Activated T-cell treated with anti-CD3 and anti-CD28 coated beads, Interleukin-2, amount 50 U/mL, for 24 hours (primary cell): ENCODE measurements at regions not wholly inside any gene's neighbourhood (a gene's known extent, or its start where the extent isn't known, plus 50 kb on each side); places are given as distances from the start of the nearest gene placed in this dataset.

Source experiments
- DNase-seq: peaks from one replicate; pipeline ENCODE4 v3.0.0-alpha.2; 2020
- H3K27ac Mint-ChIP-seq: 2 replicates; pipeline ENCODE4 v1.8.0; 2020; ENCODE audit warnings: mild to moderate bottlenecking, mixed read lengths
- H3K27me3 Mint-ChIP-seq: 2 replicates; pipeline ENCODE4 v1.8.0; 2020; ENCODE audit warnings: mixed read lengths
- H3K36me3 Mint-ChIP-seq: 2 replicates; pipeline ENCODE4 v1.8.0; 2020; ENCODE audit warnings: low read depth, mixed read lengths
- H3K4me1 Mint-ChIP-seq: 2 replicates; pipeline ENCODE4 v1.8.0; 2020; ENCODE audit warnings: low read depth, mixed read lengths
- H3K4me3 Mint-ChIP-seq: 2 replicates; pipeline ENCODE4 v1.8.0; 2020; ENCODE audit warnings: mild to moderate bottlenecking, moderate library complexity, mixed read lengths
- H3K9me3 Mint-ChIP-seq: 2 replicates; pipeline ENCODE4 v1.8.0; 2020; ENCODE audit warnings: mixed read lengths

DNA sequence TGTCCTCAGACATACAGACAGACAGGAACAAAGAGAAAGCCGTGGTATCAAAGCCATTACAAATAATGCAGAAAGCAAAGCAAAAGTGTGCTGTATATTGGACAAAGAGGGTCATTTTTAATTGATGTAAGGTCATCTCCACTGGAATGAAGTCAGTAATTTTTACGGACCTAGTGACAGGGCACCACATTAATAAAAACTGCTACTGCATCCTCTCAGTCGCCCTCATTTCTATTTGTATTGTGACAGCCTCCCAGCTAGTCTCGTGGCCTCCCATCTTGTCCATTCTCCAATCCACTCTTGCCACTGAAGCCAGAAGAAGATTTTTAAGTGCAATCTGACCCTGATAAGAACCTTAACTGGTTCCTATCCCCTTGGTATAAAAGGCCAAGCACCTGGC lies 132.4 kb downstream of the NUAK1 start:
- H3K4me3 Mint-ChIP-seq, result no peak overlapping the region
- no peaks in the 10 kb centered on the region for H3K27me3 Mint-ChIP-seq
- no peak overlapping the region for H3K27ac Mint-ChIP-seq
- no peaks in the 10 kb centered on the region for H3K9me3 Mint-ChIP-seq
- no peak for DNase-seq
- H3K36me3 Mint-ChIP-seq, result no peaks in the 10 kb centered on the region
- no peaks in the 10 kb centered on the region for H3K4me1 Mint-ChIP-seq

DNA sequence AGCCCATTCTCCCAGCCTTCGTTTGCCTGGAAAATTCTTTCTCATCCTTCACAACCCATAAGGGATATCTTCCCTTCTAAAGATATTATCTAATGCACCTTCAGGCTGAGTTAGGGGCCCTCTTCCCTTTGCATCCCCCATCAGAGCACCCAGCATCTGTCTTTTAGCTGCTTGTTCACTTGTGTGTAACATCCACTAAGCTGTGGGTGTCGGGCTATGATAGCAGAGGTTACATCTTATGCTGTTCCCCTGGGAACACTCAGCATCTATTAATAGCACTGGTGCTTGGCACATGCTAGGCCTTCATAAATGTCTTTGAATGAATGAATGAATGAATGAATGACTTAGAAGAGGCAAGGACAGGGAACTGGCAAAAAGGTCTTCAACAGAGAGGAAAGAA lies 131.8 kb downstream of the NUAK1 start:
- Mint-ChIP-seq H3K27ac (no peak overlapping the region), H3K4me3 (no peak overlapping the region), H3K9me3 (no peaks in the 10 kb centered on the region), H3K27me3 (no peaks in the 10 kb centered on the region), H3K4me1 (no peaks in the 10 kb centered on the region), H3K36me3 (no peaks in the 10 kb centered on the region)
- no peak for DNase-seq

DNA sequence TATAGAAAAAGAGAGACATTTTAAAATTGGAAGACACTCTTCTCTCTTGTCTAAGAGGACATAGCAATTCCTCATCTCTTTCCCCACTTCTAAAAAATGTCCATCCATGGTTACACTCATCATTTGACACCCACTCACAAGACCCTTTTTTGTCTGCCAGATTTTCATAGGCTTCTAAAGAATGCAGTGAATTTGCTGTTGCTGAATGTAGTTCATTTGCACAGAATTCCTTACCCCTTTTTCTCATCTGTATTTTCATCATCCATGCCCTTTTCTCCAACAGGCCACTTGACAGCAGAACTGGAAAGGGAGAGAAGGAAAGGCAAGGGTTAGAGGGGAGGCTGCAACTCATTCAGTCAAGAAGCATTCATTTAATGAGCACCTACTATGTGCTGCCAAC lies 128.0 kb downstream of the NUAK1 start:
- Mint-ChIP-seq H3K4me3 (no peak overlapping the region), H3K36me3 (no peaks in the 10 kb centered on the region), H3K4me1 (no peaks in the 10 kb centered on the region), H3K27ac (no peak overlapping the region), H3K27me3 (peaks cover 5% of the 10 kb centered on the region), H3K9me3 (no peaks in the 10 kb centered on the region)
- DNase-seq, result no peak
